NCI-H226 (cell line): ENCODE measurements at regions not wholly inside any gene's neighbourhood (a gene's known extent, or its start where the extent isn't known, plus 50 kb on each side); places are given as distances from the start of the nearest gene placed in this dataset.
"Not testable (repeated sequence)": the region's sequence is repeated elsewhere in the genome, so short reads cannot be mapped to it uniquely, and the experiment has no call there.

Experiments
- DNase-seq: peaks from one replicate; pipeline ENCODE4 v3.0.0-alpha.2; 2015

GRCh38 chr5:122515210-122515609, 203.2 kb downstream of the SNCAIP start:
- DNase-seq: not testable (repeated sequence)

GRCh38 chr5:122515709-122516431, 203.8 kb downstream of the SNCAIP start:
- DNase-seq: peak; percentile 47

- no peak for DNase-seq
These were observed 204.4 kb downstream of the SNCAIP start for GRCh38 chr5:122516432-122516743.

- no peak for DNase-seq
These were observed 205.1 kb downstream of the SNCAIP start for GRCh38 chr5:122517091-122517490.

GRCh38 chr5:122523776-122524175, 211.7 kb downstream of the SNCAIP start:
- DNase-seq: no peak

- no peak for DNase-seq
These were observed 215.5 kb downstream of the SNCAIP start for GRCh38 chr5:122527547-122527946.

GRCh38 chr5:122532035-122532434, 220.0 kb downstream of the SNCAIP start:
- DNase-seq: no peak

GRCh38 chr5:122533825-122534224, 221.8 kb downstream of the SNCAIP start:
- no peak for DNase-seq

- no peak for DNase-seq
These were observed 222.8 kb downstream of the SNCAIP start for GRCh38 chr5:122534829-122535228.

- no peak for DNase-seq
These were observed 229.4 kb downstream of the SNCAIP start for GRCh38 chr5:122541388-122541787.

- no peak for DNase-seq
These were observed 228.9 kb upstream of the SNX2 start for GRCh38 chr5:122545986-122546385.

GRCh38 chr5:122547219-122547618, 227.7 kb upstream of the SNX2 start:
- no peak for DNase-seq

GRCh38 chr5:122547669-122548068, 227.2 kb upstream of the SNX2 start:
- DNase-seq: no peak

- peak; percentile 32 for DNase-seq
These were observed 215.2 kb upstream of the SNX2 start for GRCh38 chr5:122559676-122560075.

- no peak for DNase-seq
These were observed 213.7 kb upstream of the SNX2 start for GRCh38 chr5:122561209-122561608.

GRCh38 chr5:122565331-122565730, 209.5 kb upstream of the SNX2 start:
- peak; percentile 32 for DNase-seq

- DNase-seq: no peak
These were observed 198.4 kb upstream of the SNX2 start for GRCh38 chr5:122576256-122577016.

- DNase-seq: peak; percentile 48
These were observed 193.3 kb upstream of the SNX2 start for GRCh38 chr5:122581629-122582028.

- no peak for DNase-seq
These were observed 190.2 kb upstream of the SNX2 start for GRCh38 chr5:122584411-122585300.

- DNase-seq: no peak
These were observed 189.5 kb upstream of the SNX2 start for GRCh38 chr5:122585371-122585770.

GRCh38 chr5:122586351-122586750, 188.5 kb upstream of the SNX2 start:
- peak; percentile 53 for DNase-seq

- DNase-seq: no peak
These were observed 183.1 kb upstream of the SNX2 start for GRCh38 chr5:122591828-122592227.

- DNase-seq: no peak
These were observed 175.9 kb upstream of the SNX2 start for GRCh38 chr5:122599000-122599399.

- DNase-seq: no peak
These were observed 174.0 kb upstream of the SNX2 start for GRCh38 chr5:122600924-122601323.
